NOMO-1 treated with DMSO at 0.1 percent for 48 hours (cell line): ENCODE measurements at regions not wholly inside any gene's neighbourhood (a gene's known extent, or its start where the extent isn't known, plus 50 kb on each side); places are given as distances from the start of the nearest gene placed in this dataset.

ENCODE experiments used
- DNase-seq: peaks from one replicate; lab custom pipeline; 2025; ENCODE audit not compliant: unreplicated experiment; lab: John Stamatoyannopoulos, UW

GRCh38 chr6:14187406-14187805 is 69.8 kb downstream of the CD83 start:
- DNase-seq = no peak

- no peak for DNase-seq
Observed at GRCh38 chr6:14189074-14189473, 71.5 kb downstream of the CD83 start.

- no peak for DNase-seq
Observed at GRCh38 chr6:14190191-14190928, 72.8 kb downstream of the CD83 start.

GRCh38 chr6:14190929-14191224 is 73.3 kb downstream of the CD83 start:
- no peak for DNase-seq

- DNase-seq = no peak
Observed at GRCh38 chr6:14191761-14192160, 74.2 kb downstream of the CD83 start.

DNA sequence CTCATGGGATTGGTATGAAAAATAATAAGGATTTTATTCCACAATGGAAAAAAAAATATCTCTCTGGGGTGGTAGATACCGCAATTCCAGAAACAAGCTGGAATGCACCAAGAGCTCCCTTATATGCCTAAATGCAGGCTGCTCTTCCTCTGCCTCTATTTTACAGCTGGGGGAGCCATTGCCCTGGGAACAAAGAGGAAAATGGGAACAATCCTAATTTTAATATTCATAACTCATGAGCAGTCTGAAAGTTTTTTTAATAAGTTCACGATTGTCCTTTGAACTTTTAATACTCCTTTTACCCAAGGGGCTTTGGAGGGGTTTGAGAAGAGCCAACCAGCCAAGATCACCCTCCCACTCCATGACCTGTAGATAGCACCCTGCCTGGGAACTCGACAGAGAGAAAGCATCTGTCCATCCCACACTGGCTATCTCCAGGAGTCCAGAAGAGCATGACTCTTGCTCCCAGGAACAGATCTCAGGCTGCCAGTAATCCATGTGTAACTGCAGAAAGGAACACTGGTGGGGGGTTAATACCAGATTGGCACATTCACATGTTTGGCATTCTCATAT is 74.7 kb downstream of the CD83 start:
- no peak for DNase-seq

DNA sequence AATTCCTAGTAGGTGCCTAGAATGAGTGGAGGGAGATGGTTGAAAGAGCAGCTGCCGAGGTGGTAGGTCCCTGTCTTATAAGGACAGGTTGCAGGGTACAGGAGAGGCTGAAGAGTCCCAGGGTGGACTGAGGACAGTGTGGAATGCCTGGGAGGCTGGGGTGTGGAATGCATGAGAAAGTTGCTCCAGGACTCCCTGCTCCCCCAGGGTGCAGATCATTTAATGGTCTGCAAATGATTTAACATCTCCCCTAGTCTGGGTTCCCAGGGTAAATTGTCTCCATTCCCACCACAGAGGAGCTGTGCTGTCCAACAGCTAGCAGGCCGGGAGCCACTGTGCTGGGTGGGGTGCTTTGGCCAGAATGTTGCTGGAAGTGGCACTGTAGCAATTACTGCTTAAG is 76.0 kb downstream of the CD83 start:
- DNase-seq = no peak

DNA sequence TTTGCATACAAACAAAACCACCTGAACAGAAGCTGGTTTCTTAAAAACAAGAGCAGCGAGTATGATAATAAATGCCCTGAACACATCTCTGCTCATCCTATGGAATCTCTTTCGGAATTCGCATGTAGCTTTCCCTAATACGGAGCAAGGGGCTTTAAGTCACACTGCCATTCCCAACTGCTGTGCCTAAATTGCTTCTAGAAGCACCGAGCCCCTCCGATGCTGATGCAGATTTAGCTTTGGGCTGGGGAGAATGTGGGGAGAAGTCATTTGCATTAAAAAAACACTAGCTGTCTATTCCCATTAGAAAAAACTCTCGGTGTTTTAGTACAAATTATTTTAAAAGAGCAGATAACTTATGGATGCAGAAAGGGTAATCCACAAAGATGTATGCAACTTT is 76.9 kb downstream of the CD83 start:
- DNase-seq = no peak

- no peak for DNase-seq
Observed at GRCh38 chr6:14194976-14195375, 77.4 kb downstream of the CD83 start.

DNA sequence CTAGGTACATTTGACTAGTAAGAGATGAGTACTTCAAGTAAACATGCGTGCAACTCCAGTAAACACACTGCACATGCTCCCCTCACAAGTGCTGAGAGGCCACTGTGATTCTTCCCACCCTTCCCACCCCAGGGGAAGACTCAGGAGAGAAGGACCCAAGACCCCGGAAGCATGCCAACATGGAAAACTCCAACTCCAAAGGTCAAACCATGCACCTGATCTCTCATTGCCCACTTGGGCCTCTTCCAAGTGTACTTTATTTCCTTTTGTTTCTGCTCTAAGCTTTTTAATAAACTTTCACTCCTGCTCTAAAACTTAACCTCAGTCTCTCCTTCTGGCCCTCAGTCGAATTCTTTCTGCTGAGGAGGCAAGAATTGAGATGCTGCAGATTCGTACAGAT is 78.5 kb downstream of the CD83 start:
- no peak for DNase-seq

GRCh38 chr6:14197118-14197517 is 79.5 kb downstream of the CD83 start:
- DNase-seq = no peak

DNA sequence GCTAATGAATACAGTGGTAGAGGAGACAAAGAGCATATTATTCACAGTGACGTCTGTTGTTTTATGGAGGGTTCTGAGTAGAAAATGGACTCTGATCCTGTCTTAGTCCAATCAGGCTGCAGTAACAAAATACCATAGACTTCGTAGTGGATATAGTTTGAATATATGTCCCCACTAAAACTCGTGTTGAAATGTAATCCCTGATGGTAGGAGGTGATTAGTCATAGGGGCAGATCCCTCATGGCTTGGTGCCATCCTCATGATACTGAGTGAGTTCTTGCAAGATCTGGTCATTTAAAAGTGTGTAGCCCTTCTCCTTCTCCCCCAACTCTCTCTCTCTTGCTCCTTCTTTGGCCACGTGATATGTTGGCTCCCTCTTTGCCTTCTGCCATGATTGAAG is 82.5 kb downstream of the CD83 start:
- no peak for DNase-seq

DNA sequence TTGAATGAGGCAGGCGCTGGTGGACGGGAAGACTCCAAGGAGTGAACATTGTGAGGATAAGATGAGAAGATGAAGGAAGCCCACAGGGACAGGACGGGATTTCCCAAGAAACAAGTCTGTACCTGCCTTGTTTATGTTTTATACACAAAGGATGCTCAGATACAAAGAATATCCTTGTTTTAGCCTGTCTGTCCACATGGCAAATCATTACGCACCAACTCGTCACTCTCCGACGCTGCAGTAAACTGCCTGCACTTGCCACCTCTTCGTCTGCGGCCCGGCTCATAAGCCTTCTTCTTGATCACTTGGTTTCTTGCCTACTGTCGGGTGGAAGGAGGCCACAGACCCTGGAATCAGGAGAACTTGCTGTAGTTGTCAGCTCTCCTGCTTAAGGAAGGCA is 85.4 kb downstream of the CD83 start:
- no peak for DNase-seq

DNA sequence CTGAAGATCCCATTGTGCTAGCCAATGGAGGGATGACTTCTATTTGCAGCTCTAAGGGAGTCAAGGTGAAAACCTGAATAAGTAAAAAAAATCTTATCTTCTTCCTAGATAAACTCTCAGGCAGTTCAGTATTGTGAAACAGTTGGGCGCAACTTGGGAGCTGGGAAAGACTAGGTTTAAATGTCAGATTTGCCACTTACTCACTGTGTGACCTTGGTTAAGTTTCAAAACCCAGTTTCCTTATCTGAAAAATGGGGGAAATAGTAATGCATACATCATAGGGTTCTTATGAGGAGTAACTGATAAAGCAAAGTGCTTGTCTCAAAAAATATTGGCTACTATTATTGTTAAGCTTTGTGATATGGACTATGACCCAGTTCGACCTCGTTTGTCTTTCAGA is 88.8 kb downstream of the CD83 start:
- no peak for DNase-seq

DNA sequence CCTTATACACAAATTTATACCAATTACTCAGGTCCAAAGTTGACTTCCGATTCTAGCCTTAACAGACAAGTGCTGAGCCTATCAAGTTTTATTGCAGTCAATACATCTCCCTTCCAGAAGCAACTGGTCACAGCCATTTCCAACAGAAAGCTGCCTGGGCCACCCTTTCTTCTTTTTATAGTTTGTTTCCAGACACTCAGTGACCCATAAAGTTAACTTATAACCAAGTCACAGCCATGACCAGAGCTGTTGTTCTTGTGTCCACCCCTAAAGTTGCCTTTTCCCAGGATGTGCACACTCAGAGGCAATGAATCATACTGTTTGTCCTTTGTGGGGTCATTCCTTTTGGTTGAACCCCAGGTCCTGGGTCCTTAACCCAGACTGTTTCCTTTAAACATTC is 89.9 kb downstream of the CD83 start:
- DNase-seq = no peak

DNA sequence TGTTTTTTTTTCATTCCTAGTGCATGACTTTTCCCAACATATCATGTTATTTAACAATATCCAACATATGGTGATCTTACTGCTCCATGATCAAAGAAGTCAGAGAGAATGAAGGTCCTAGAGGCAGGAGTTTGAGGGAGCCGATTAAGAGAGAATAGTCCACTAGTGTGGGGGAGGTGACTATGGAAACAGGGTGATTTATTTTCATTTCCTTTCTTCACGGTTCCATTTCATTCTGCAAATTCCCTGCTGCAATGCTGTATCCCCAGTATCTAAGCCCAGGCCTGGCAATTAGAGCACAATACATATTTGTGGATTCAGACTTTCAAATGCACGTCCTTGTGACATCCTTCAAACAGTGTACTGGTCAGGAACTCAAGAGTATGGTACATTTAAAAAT is 91.4 kb downstream of the CD83 start:
- no peak for DNase-seq

DNA sequence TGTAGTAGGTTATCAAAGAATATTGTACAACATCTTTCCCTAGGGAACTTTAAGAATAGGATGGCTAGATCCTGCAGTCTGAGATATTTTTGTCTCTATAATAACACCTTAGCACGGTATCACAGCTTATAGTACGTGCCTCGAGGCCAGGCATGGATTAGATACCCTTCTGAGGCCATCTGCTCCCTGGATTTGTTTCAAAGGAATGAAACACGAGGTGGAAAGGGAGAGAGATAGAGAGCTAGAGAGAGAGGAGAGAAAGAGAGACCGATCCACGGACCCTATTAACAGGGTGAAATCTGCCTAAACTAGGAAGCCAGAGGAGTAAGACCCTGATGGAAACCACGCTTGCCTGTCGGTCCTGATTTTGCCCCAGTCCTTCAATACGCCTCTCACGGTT is 92.5 kb downstream of the CD83 start:
- no peak for DNase-seq

- peak; percentile 94 for DNase-seq
Observed at GRCh38 chr6:14210663-14211561, 93.3 kb downstream of the CD83 start.

DNA sequence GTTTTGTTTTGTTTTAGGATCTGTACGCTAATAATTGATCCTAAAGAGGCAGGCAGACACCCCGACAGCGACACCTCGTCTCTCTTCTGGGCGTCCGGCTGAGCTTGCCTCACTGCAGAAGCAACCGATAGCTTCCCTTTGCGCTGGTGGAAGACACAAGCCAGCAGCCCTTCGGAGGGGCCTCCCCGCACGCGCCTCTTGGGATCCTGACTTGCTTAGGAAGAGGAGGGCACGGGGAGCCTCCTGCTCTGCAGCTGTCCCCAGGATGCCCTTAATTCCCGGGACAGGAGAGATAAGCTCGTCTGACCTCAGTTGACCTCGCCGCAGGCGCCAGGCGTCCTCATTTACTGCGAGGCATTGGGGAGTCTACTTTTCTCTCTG is 94.0 kb downstream of the CD83 start:
- peak; percentile 69 for DNase-seq

GRCh38 chr6:14212020-14212419 is 94.4 kb downstream of the CD83 start:
- DNase-seq = no peak

- DNase-seq = no peak
Observed at GRCh38 chr6:14212632-14213031, 95.1 kb downstream of the CD83 start.

DNA sequence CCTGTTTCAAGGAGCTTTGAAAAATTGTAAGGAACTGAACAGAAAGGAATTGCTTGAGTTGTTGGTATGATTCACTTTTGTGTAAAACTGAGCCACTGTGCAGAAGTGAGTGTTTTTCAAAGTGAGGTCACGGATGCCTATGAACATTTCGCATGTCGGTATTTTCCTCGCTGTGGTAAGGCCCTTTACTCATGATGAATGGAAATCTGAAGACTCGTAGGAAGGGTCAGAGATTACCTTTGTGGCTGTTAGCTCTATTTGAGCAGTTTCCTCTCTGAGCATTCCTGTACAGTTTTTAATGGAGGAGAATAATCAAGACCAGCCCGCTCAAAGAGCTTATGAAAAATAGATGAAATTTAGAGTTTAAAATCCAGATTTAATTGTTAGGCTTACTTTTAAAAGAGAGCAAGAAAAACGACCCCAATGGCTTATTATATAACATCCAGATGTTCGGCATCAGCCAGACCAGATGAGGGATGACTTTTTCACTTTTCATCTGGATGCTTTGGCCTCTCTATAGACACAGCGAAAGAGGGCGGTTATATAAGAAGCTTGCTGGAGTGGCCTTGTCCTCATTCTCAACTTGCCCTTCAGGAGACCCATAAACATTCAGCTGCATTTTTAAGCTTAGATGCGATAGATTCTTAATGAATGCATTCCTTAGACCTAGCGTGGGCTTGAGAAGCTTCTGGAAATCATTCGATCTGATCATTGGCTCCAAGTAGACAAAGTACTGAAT is 99.5 kb downstream of the CD83 start:
- no peak for DNase-seq
